Mesenchymal stem cell (in vitro differentiated cells and primary cell): ENCODE measurements at regions not wholly inside any gene's neighbourhood (a gene's known extent, or its start where the extent isn't known, plus 50 kb on each side); places are given as distances from the start of the nearest gene placed in this dataset.

Experiments used
- DNase-seq: peaks from one replicate; pipeline ENCODE4 v3.0.0-alpha.2; 2013
- H2AFZ ChIP-seq: one replicate; pipeline ENCODE4 v1.6.1; 2013; ENCODE audit warnings: low read depth, mild to moderate bottlenecking, control low read depth, inconsistent platforms, low read length, moderate library complexity
- H2AK5ac ChIP-seq: 2 replicates; pipeline ENCODE4 v1.6.1; 2013; ENCODE audit warnings: low read length, moderate library complexity, mild to moderate bottlenecking, inconsistent platforms; ENCODE audit not compliant: severe bottlenecking
- H2BK120ac ChIP-seq: one replicate; pipeline ENCODE4 v1.6.1; 2013; ENCODE audit warnings: low read depth, mild to moderate bottlenecking, inconsistent platforms, low read length, moderate library complexity
- H2BK12ac ChIP-seq, 2 experiments: one replicate each; pipeline ENCODE4 v1.6.1; 2013; ENCODE audit warnings: inconsistent platforms in 2 of 2, low read length in 2 of 2, mild to moderate bottlenecking in 2 of 2, moderate library complexity in 2 of 2, control low read depth in 1 of 2
- H2BK15ac ChIP-seq: one replicate; pipeline ENCODE4 v1.6.1; 2013; ENCODE audit warnings: mild to moderate bottlenecking, low read depth, inconsistent platforms; ENCODE audit not compliant: poor library complexity, severe bottlenecking
- H2BK5ac ChIP-seq: 2 replicates; pipeline ENCODE4 v1.6.1; 2013; ENCODE audit warnings: low read depth, mild to moderate bottlenecking, low read length, control low read depth, inconsistent platforms; ENCODE audit not compliant: poor library complexity, severe bottlenecking
- H3K14ac ChIP-seq, 2 experiments: one replicate each; pipeline ENCODE4 v1.6.1; 2013; ENCODE audit warnings: inconsistent platforms in 2 of 2, low read length in 2 of 2, control low read depth in 1 of 2, mild to moderate bottlenecking in 1 of 2, moderate library complexity in 1 of 2
- H3K18ac ChIP-seq, 2 experiments: one replicate each; pipeline ENCODE4 v1.6.1; 2013; ENCODE audit warnings: inconsistent platforms in 2 of 2, low read length in 2 of 2, control low read depth in 1 of 2, low read depth in 1 of 2, mild to moderate bottlenecking in 1 of 2
- H3K23ac ChIP-seq, 2 experiments: one replicate each; pipeline ENCODE4 v1.6.1; 2013; ENCODE audit warnings: inconsistent platforms in 2 of 2, low read length in 2 of 2, mild to moderate bottlenecking in 2 of 2, moderate library complexity in 2 of 2, control low read depth in 1 of 2
- H3K27ac ChIP-seq: 2 replicates; pipeline ENCODE4 v1.5.1; 2013; ENCODE audit warnings: mild to moderate bottlenecking, moderate library complexity, low read length, control low read depth, inconsistent platforms; ENCODE audit not compliant: poor library complexity, severe bottlenecking
- H3K27me3 ChIP-seq, 2 experiments: 2 replicates each; pipeline versions ENCODE4 v1.6.1 to v1.7.0; 2013; ENCODE audit warnings: low read length in 2 of 2, mild to moderate bottlenecking in 2 of 2, moderate library complexity in 2 of 2, control low read depth in 1 of 2, inconsistent platforms in 1 of 2; ENCODE audit not compliant: control insufficient read depth in 1 of 2, insufficient read depth in 1 of 2
- H3K36me3 ChIP-seq, 2 experiments: 2 replicates each; pipeline versions ENCODE4 v1.6.1 to v1.7.0; 2013; ENCODE audit warnings: low read length in 2 of 2, control low read depth in 1 of 2, inconsistent platforms in 1 of 2, low read depth in 1 of 2, mild to moderate bottlenecking in 1 of 2; ENCODE audit not compliant: insufficient read depth in 2 of 2, control insufficient read depth in 1 of 2
- H3K4ac ChIP-seq, 2 experiments: one replicate each; pipeline ENCODE4 v1.6.1; 2013; ENCODE audit warnings: inconsistent platforms in 2 of 2, low read length in 2 of 2, mild to moderate bottlenecking in 2 of 2, moderate library complexity in 2 of 2, control low read depth in 1 of 2, low read depth in 1 of 2
- H3K4me1 ChIP-seq: 2 replicates; pipeline ENCODE4 v1.6.1; 2013; ENCODE audit warnings: low read depth, low read length, control low read depth; ENCODE audit not compliant: control insufficient read depth, insufficient read depth
- H3K4me2 ChIP-seq: 2 replicates; pipeline ENCODE4 v1.6.1; 2013; ENCODE audit warnings: low read length, mild to moderate bottlenecking, inconsistent platforms; ENCODE audit not compliant: poor library complexity, severe bottlenecking
- H3K4me3 ChIP-seq, 2 experiments: 2 replicates each; pipeline versions ENCODE4 v1.5.1 to v1.7.0; 2013; ENCODE audit warnings: low read length in 2 of 2, mild to moderate bottlenecking in 2 of 2, control low read depth in 1 of 2, low read depth in 1 of 2; ENCODE audit not compliant: insufficient read depth in 1 of 2
- H3K79me1 ChIP-seq: replicated peaks from 2 replicates; pipeline ENCODE4 v1.6.1; 2013; ENCODE audit warnings: mild to moderate bottlenecking, control low read depth, low read length, inconsistent platforms; ENCODE audit not compliant: poor library complexity, severe bottlenecking
- H3K9ac ChIP-seq: 2 replicates; pipeline ENCODE4 v1.7.0; 2013; ENCODE audit warnings: mild to moderate bottlenecking, low read length, moderate library complexity
- H3K9me3 ChIP-seq: 2 replicates; pipeline ENCODE4 v1.7.0; 2013; ENCODE audit warnings: mild to moderate bottlenecking, low read length; ENCODE audit not compliant: control insufficient read depth
- H4K8ac ChIP-seq: one replicate; pipeline ENCODE4 v1.6.1; 2013; ENCODE audit warnings: inconsistent platforms, mild to moderate bottlenecking, low read length, moderate library complexity
- H4K91ac ChIP-seq: one replicate; pipeline ENCODE4 v1.6.1; 2013; ENCODE audit warnings: mild to moderate bottlenecking, low read length, inconsistent platforms
- WGBS: methylation state at CpG from one replicate; pipeline ENCODE4 v1.1.7; 2013; ENCODE audit warnings: mixed read lengths; 5-methylcytosine and 5-hydroxymethylcytosine counted together

DNA sequence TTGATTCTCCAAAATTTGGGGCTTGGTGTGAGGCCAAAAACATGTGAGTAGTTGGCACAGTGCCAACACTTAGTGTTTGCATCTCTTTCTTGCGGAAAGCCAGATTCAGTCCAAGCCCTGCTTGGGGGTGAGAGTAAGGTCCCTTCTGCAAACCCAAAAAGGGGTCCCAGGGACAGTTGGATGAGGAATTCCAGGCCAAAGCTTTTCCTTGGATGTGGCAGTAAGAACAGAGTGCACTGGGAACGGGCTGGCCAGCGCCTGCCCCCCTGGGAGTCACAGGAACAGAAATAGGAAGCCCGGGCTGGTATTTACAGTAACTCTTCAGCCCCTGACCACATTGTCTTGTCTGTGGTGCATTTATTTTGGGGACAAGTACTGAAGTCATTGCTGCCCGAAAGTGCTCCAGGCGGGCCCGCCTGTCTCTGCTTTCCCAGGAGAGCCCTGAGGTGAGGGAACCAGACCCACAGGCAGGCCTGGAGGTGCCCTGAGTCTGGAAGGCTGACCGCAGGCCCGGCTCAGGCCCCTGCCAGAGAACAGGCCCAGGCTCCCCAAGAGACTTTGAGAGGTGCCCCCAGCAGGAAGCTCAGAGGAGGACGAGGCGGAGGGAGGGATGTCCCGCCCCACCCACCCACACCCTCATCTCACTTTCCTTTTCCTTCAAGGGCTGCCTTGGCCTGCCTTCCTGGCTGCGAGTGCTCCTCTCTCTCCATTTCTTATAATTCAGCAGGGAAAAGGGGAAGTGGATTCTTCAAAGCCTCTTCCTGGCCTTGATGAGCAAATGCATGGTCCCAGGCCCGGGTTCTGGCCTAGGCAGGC is 218.4 kb downstream of the MAFB start:
- Histone ChIP-seq H2AFZ (no peak overlapping the region), H2BK12ac (no peak overlapping the region), H3K9ac (no peak overlapping the region), H3K36me3 (no peaks in the 10 kb centered on the region), H3K4me3 (no peak overlapping the region), H2BK120ac (no peak overlapping the region), H3K4me1 (no peaks in the 10 kb centered on the region), H4K91ac (no peak overlapping the region), H3K79me1 (no peaks in the 10 kb centered on the region), H3K9me3 (no peaks in the 10 kb centered on the region), H3K4me2 (no peak overlapping the region), H3K4ac (no peak overlapping the region), H4K8ac (no peak overlapping the region), H3K23ac (no peak overlapping the region), H3K27me3 (peaks cover 0 to 9% of the 10 kb centered on the region in 2 experiments), H2BK15ac (no peak overlapping the region), H3K18ac (no peak overlapping the region), H2AK5ac (no peak overlapping the region), H3K27ac (no peak overlapping the region), H2BK5ac (no peak overlapping the region), H3K14ac (no peak overlapping the region)
- WGBS: 83% methylated on average over 10 of the region's 14 CpGs
- DNase-seq: no peak

DNA sequence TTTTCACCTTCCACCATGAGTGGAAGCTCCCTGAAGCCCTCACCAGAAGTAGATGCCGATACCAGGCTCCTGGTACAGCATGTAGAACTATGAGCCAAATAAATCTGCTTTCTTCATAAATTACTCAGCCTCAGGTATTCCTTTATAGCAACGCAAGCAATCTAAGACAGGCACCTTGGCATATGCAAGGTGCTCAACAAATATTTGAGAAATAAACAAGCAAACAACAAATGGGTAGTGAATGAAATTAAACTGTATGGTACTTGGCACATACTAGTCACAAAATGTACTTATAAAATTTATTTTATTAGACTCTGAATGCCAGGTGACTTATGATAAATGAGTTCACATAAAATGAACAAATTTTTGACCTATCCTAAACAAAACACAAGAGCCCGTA is 220.3 kb downstream of the MAFB start:
- Histone ChIP-seq H4K8ac (no peak overlapping the region), H2AK5ac (no peak overlapping the region), H3K23ac (no peak overlapping the region), H3K4me3 (no peak overlapping the region), H2BK120ac (no peak overlapping the region), H2BK12ac (no peak overlapping the region), H2BK5ac (no peak overlapping the region), H2BK15ac (no peak overlapping the region), H4K91ac (no peak overlapping the region), H3K14ac (no peak overlapping the region), H3K9me3 (no peaks in the 10 kb centered on the region), H3K27ac (no peak overlapping the region), H3K18ac (no peak overlapping the region), H3K4me2 (no peak overlapping the region), H2AFZ (no peak overlapping the region), H3K36me3 (no peaks in the 10 kb centered on the region), H3K4me1 (no peaks in the 10 kb centered on the region), H3K79me1 (no peaks in the 10 kb centered on the region), H3K4ac (no peak overlapping the region), H3K9ac (no peak overlapping the region), H3K27me3 (peaks cover 0 to 9% of the 10 kb centered on the region in 2 experiments)
- WGBS: 96% methylated on average over 1 of the region's 3 CpGs
- no peak for DNase-seq

DNA sequence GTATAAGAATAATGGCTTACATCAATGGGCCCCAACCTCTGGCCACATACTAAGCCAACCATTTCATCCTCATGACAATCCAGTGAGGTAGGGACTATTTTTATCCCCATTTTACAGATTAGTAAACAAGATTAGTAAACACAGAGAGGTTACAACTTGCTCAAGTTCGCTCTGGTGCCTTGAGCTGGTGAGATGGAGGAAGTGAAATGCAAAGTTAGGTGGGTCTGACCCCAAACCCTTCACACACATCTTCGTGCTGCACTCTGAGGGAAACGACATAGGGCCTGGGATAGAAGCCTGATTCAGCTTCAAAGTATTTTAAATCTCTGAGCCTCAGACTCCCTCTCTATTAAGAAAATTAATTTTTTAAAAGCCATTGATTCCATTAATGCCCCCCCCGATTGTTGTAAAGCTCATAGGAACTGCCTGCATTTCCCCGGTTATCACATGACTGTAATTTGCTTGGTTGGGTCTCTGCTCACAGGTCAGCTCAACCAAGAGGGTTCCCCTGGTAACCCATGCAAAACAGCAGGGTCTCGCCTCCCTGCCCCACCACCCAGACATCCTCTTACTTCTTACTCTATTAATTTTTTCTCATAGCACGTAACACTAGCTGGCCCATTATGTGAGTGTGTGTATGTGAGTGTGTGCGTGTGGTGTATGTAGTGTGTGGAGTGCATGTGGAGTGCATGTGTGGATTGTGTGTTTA is 221.2 kb downstream of the MAFB start:
- H3K4me2 ChIP-seq: no peak overlapping the region
- WGBS: 87% methylated on average over 7 of the region's 8 CpGs
- no peak for DNase-seq

DNA sequence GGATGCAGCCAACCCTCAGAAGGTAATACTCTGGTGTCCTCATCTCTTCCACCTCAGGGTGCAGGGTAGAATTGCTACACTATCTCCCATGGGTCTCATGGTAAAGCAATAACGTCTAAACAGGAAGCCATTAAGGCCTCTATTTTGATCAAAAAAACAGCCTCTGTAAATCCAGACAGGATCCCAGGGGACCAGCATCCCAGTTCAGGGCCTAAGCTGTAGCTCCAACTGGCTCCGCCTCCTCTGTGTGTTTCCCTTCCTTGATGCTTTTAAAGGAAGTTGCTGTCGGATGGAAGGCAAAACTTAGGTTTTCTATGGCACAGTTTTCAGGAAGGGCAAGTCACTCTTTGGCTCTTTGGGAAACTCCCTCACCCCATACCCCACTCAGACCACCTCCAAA is 222.0 kb downstream of the MAFB start:
- H3K9me3 ChIP-seq: no peaks in the 10 kb centered on the region
- H3K4me3 ChIP-seq: no peak overlapping the region
- 60% methylated on average over 3 of the region's 3 CpGs for WGBS
- H3K27me3 ChIP-seq: peaks cover 0 to 4% of the 10 kb centered on the region in 2 experiments
- no peak overlapping the region for H3K23ac ChIP-seq
- H3K9ac ChIP-seq: no peak overlapping the region
- no peak overlapping the region for H2BK120ac ChIP-seq
- H2BK5ac ChIP-seq: no peak overlapping the region
- H3K4ac ChIP-seq: no peak overlapping the region
- H3K27ac ChIP-seq: no peak overlapping the region
- H4K91ac ChIP-seq: no peak overlapping the region
- peaks cover 1% of the 10 kb centered on the region for H3K4me1 ChIP-seq
- no peaks in the 10 kb centered on the region for H3K36me3 ChIP-seq
- H3K18ac ChIP-seq: no peak overlapping the region
- H3K4me2 ChIP-seq: no peak overlapping the region
- no peak for DNase-seq
- H2BK15ac ChIP-seq: no peak overlapping the region
- no peak overlapping the region for H4K8ac ChIP-seq
- H3K14ac ChIP-seq: no peak overlapping the region
- H2AFZ ChIP-seq: no peak overlapping the region
- no peaks in the 10 kb centered on the region for H3K79me1 ChIP-seq
- no peak overlapping the region for H2BK12ac ChIP-seq
- H2AK5ac ChIP-seq: no peak overlapping the region

More for the DNA sequence above, 221.2 kb downstream of the MAFB start:
- Histone ChIP-seq H2AFZ (no peak overlapping the region), H3K4me1 (peaks cover 1% of the 10 kb centered on the region), H2AK5ac (no peak overlapping the region), H3K36me3 (no peaks in the 10 kb centered on the region), H3K14ac (no peak overlapping the region), H4K8ac (no peak overlapping the region), H2BK120ac (no peak overlapping the region), H3K4ac (no peak overlapping the region), H3K4me3 (no peak overlapping the region), H3K18ac (no peak overlapping the region), H4K91ac (no peak overlapping the region), H2BK5ac (no peak overlapping the region), H3K27me3 (peaks cover 0 to 4% of the 10 kb centered on the region in 2 experiments), H2BK12ac (no peak overlapping the region), H3K27ac (no peak overlapping the region), H3K9me3 (no peaks in the 10 kb centered on the region), H2BK15ac (no peak overlapping the region), H3K79me1 (no peaks in the 10 kb centered on the region), H3K9ac (no peak overlapping the region), H3K23ac (no peak overlapping the region)
